ENCODE measurements at regions not wholly inside any gene's neighbourhood (a gene's known extent, or its start where the extent isn't known, plus 50 kb on each side); places are given as distances from the start of the nearest gene placed in this dataset.

DNA sequence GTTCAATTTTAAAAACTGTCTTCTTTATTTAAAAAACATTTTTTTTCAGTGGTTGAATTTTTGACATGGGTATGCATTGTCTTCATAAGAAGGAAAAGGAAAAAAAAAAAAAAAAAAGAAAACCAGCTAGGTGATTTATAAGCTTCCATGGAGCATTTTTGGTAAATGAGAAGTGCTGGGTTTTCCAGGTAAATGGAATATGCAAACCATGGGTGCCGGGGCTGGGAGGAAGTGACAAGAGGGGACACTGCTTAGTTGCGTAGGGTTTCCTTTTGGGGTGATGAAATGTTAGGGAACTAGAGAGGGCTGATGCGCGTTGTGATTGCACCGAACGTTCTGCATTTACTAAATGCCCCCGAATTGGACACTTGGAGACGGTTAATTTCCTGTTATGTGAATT, 217.4 kb upstream of the FOXF1 start:
- TF ChIP-seq, protein P1, sequence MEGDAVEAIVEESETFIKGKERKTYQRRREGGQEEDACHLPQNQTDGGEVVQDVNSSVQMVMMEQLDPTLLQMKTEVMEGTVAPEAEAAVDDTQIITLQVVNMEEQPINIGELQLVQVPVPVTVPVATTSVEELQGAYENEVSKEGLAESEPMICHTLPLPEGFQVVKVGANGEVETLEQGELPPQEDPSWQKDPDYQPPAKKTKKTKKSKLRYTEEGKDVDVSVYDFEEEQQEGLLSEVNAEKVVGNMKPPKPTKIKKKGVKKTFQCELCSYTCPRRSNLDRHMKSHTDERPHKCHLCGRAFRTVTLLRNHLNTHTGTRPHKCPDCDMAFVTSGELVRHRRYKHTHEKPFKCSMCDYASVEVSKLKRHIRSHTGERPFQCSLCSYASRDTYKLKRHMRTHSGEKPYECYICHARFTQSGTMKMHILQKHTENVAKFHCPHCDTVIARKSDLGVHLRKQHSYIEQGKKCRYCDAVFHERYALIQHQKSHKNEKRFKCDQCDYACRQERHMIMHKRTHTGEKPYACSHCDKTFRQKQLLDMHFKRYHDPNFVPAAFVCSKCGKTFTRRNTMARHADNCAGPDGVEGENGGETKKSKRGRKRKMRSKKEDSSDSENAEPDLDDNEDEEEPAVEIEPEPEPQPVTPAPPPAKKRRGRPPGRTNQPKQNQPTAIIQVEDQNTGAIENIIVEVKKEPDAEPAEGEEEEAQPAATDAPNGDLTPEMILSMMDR (IDR thresholded peaks at IDR 0.05): no peak
- no peak for TF ChIP-seq POLR2A (IDR thresholded peaks at IDR 0.05)
- Histone ChIP-seq H3K36me3 (ENCODE audit: low read depth, missing control alignments) (no peaks in the 10 kb centered on the region), H3K4me3 (no peak overlapping the region), H3K9me3 (no peaks in the 10 kb centered on the region), H3K27ac (no peak overlapping the region), H3K4me1 (no peaks in the 10 kb centered on the region), H3K27me3 (no peaks in the 10 kb centered on the region)
- intact Hi-C loops (cut with DNase I; ENCODE audit: low total_unique reads): no loop called here
- WGBS, 2 donors: 90 to 94% methylated on average over 8 of the region's 8 CpGs
- no peak for DNase-seq

DNA sequence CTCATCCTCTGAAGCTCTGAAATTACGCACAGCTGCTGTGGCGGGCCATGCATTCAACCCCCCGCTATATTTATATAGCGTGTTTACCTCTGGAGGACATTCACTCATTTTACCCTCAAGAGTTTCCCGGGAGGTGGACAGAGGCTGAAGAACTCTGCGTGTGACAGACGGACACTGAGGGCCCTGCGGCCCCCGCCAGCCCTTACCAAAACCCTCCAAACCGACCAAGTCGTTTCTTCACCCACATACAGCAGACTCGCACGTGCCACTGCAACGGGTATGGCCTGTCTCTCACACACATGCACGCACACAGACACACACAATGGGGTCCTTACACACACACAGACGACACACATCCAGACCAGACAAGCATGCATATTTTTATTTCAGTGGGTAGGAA, 216.4 kb upstream of the FOXF1 start:
- intact Hi-C loops (cut with DNase I; ENCODE audit: low total_unique reads): no loop called here
- TF ChIP-seq POLR2A (IDR thresholded peaks at IDR 0.05): no peak
- TF ChIP-seq, protein P1 (IDR thresholded peaks at IDR 0.05): no peak
- H3K36me3 ChIP-seq (ENCODE audit: low read depth, missing control alignments): no peaks in the 10 kb centered on the region
- H3K27me3 ChIP-seq: no peaks in the 10 kb centered on the region
- no peak overlapping the region for H3K27ac ChIP-seq
- DNase-seq: no peak
- 76 to 81% methylated on average over 16 of the region's 16 CpGs for WGBS, 2 donors
- H3K4me1 ChIP-seq: no peaks in the 10 kb centered on the region
- H3K4me3 ChIP-seq: no peak overlapping the region
- no peaks in the 10 kb centered on the region for H3K9me3 ChIP-seq

DNA sequence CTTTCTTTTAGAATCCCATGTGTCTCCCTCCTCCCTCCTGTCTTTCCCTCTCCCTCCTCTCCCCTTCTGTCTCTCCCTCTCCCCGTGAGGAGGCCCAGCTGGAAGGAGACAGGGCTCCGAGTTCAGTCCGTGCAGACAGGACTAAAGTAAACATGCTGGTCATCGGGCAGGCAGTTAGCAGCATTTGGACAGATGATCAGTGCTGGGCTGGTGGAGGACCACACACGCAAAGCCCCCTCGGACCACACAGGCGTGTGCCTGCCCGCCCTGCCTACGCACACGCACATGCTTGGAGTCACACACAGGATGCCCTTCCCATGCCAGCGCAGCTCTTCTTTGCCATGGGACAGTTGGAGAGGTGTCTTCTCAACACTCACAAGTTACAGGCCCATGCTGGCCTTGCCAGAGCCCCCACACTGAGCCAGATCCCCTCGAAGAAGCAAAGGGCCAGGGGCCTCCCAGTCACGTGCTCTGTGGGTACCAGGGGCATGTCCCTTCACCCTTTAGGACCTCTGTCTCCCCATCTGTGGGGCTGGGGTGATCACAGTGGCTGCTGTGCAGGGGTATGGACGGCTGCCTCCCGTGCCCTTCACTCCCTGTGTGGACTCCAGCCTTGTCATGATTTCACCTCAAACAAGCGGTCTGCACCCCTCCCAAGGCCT, 215.7 kb upstream of the FOXF1 start:
- intact Hi-C loops (cut with DNase I; ENCODE audit: low total_unique reads): no loop called here
- DNase-seq: no peak
- WGBS, 2 donors: 32 to 52% methylated on average over 11 to 16 of the region's 16 CpGs
- Histone ChIP-seq H3K4me1 (no peaks in the 10 kb centered on the region), H3K9me3 (no peaks in the 10 kb centered on the region), H3K36me3 (ENCODE audit: low read depth, missing control alignments) (no peaks in the 10 kb centered on the region), H3K4me3 (no peak overlapping the region), H3K27ac (no peak overlapping the region), H3K27me3 (no peaks in the 10 kb centered on the region)
- TF ChIP-seq, protein P1 (IDR thresholded peaks at IDR 0.05): no peak
- no peak for TF ChIP-seq POLR2A (IDR thresholded peaks at IDR 0.05)

DNA sequence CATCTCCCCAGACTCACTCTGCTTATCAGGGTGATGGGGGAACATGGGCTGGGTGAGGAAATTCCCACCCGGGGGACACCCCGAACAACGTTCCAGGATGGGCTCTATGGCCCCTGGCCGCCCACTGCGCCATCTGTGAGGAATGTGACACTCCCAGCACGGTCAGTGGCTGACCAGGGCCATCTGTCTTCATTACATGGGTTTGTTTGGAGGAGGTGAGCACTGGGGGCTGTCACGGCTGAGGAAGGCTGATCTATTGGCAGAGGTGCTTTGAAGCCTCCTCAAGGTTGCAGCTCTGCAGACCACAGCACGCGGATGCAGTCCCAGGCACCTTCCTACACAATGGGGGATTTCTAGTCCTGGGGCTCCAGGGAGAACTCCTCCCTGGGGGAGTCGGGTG, 214.1 kb upstream of the FOXF1 start:
- intact Hi-C loops (cut with DNase I; ENCODE audit: low total_unique reads): no loop called here
- Histone ChIP-seq H3K9me3 (no peaks in the 10 kb centered on the region), H3K4me3 (no peak overlapping the region), H3K4me1 (no peaks in the 10 kb centered on the region), H3K27ac (no peak overlapping the region), H3K36me3 (ENCODE audit: low read depth, missing control alignments) (no peaks in the 10 kb centered on the region), H3K27me3 (no peaks in the 10 kb centered on the region)
- DNase-seq: no peak
- 64 to 70% methylated on average over 6 to 10 of the region's 10 CpGs for WGBS, 2 donors
- no peak for TF ChIP-seq POLR2A (IDR thresholded peaks at IDR 0.05)
- TF ChIP-seq, protein P1 (IDR thresholded peaks at IDR 0.05): no peak

DNA sequence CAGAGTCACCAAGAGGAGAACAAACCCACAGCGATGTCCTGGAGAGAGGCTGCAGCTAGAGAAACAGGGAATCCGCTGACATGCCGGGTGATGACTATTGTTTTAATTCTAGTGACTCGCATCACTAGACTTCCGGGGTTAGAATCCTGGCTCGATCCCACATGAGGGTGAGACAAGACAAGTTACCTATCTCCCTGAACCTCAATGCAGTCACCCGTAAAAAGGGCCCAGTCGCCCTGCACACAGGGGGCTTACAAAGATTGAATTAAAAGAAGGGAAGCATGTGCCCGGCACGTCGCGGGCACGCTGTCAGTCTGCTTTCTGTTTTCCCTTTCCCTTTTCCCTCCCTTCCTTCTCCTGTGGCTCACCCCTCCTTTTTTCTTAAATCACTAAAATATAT, 212.9 kb upstream of the FOXF1 start:
- DNase-seq: no peak
- intact Hi-C loops (cut with DNase I; ENCODE audit: low total_unique reads): no loop called here
- TF ChIP-seq POLR2A (IDR thresholded peaks at IDR 0.05): no peak
- TF ChIP-seq, protein P1 (IDR thresholded peaks at IDR 0.05): no peak
- Histone ChIP-seq H3K36me3 (ENCODE audit: low read depth, missing control alignments) (no peaks in the 10 kb centered on the region), H3K27ac (no peak overlapping the region), H3K4me1 (no peaks in the 10 kb centered on the region), H3K4me3 (peak overlapping the region in 1 of 2 donors; percentile 5), H3K9me3 (no peaks in the 10 kb centered on the region), H3K27me3 (no peaks in the 10 kb centered on the region)
- 55 to 56% methylated on average over 13 of the region's 13 CpGs for WGBS, 2 donors

Data from testis (tissue), 2 donors.